K562 (cell line): ENCODE measurements at regions not wholly inside any gene's neighbourhood (a gene's known extent, or its start where the extent isn't known, plus 50 kb on each side); places are given as distances from the start of the nearest gene placed in this dataset.

Experiments
- ATAC-seq: fragments of 200-7000 bp; cut with Tn5 transposase; 3 replicates; pipeline ENCODE4 v1.9.1; 2020; ENCODE audit warnings: moderate library complexity
- BruUV-seq: library from RNA; stranded (reverse); fragments of 400-500 nt; replicated peaks from 2 replicates; lab custom pipeline; 2021; lab: Mats Ljungman, UMichigan
- CTCF ChIA-PET: fragments of 300-600 bp; formaldehyde crosslinking; extraction: SDS; loops from one replicate; lab custom pipeline; 2021; ENCODE audit warnings: low intra/inter-chr PET ratio; lab: Yijun Ruan, JAX
- POLR2A ChIA-PET: fragments of 300-600, 350-650 bp; sonication (Branson Sonifier 250); formaldehyde crosslinking; extraction: SDS; loops from one replicate; lab custom pipeline; 2021; ENCODE audit warnings: antibody characterized with exemption, inconsistent platforms; lab: Yijun Ruan, JAX
- DNase-seq, 4 experiments: peaks; one replicate each; pipeline versions ENCODE4 v3.0.0 to v3.0.0-alpha.2; 2011 to 2018; ENCODE audit warnings: low spot score in 3 of 4, mixed read lengths in 3 of 4; ENCODE audit errors: extremely low read depth in 1 of 4
- FAIRE-seq: peaks from 2 replicates; lab custom pipeline; 2011; peaks lifted over from hg19 to GRCh38; lab: Jason Lieb, UNC
- H2AFZ ChIP-seq: 2 replicates; pipeline ENCODE4 v1.6.0; 2011; ENCODE audit warnings: low read depth, low read length, control low read depth, inconsistent platforms
- H3K27ac ChIP-seq: fragments of 200-600 bp; 3 replicates; pipeline ENCODE4 v1.8.0; 2011; ENCODE audit warnings: low read depth, mild to moderate bottlenecking, control low read depth, inconsistent platforms, low read length, moderate library complexity, mixed read lengths; ENCODE audit errors: extremely low read depth
- H3K27me3 ChIP-seq, 2 experiments: fragments of 300-600 bp in 1 of 2; 2 replicates in 1 of 2; 3 replicates in 1 of 2; pipeline versions ENCODE4 v1.6.0 to v1.8.0; 2011; ENCODE audit warnings: inconsistent platforms in 2 of 2, low read length in 2 of 2, mild to moderate bottlenecking in 1 of 2, mixed read lengths in 1 of 2, moderate library complexity in 1 of 2; ENCODE audit not compliant: control insufficient read depth in 2 of 2, insufficient read depth in 2 of 2
- H3K36me3 ChIP-seq: fragments of 300-600 bp; 3 replicates; pipeline ENCODE4 v1.8.0; 2011; ENCODE audit warnings: mild to moderate bottlenecking, low read length, inconsistent platforms; ENCODE audit not compliant: control insufficient read depth, insufficient read depth
- H3K4me1 ChIP-seq, 2 experiments: fragments of 200-600 bp in 1 of 2; replicated peaks in 1 of 2; 2 replicates in 1 of 2; 3 replicates in 1 of 2; pipeline versions ENCODE4 v1.5.1 to v1.8.0; 2011; ENCODE audit warnings: inconsistent platforms in 2 of 2, low read length in 2 of 2, mild to moderate bottlenecking in 1 of 2, mixed read lengths in 1 of 2, moderate library complexity in 1 of 2; ENCODE audit not compliant: control insufficient read depth in 2 of 2, insufficient read depth in 2 of 2
- H3K4me2 ChIP-seq: 2 replicates; pipeline ENCODE4 v1.6.1; 2011; ENCODE audit warnings: low read length, control low read depth, inconsistent platforms, mixed read lengths; ENCODE audit not compliant: insufficient read depth
- H3K4me3 ChIP-seq: fragments of 200-600 bp; sonication (generic), shearing (Covaris generic); 2 replicates; pipeline ENCODE4 v1.5.1; 2016; ENCODE audit warnings: control low read depth, inconsistent platforms
- H3K79me2 ChIP-seq: fragments of 200-600 bp; 3 replicates; pipeline ENCODE4 v1.8.0; 2011; ENCODE audit warnings: low read length, inconsistent platforms; ENCODE audit not compliant: control insufficient read depth, insufficient read depth
- H3K9ac ChIP-seq, 2 experiments: 2 replicates each; pipeline versions ENCODE4 v1.6.0 to v1.6.1; 2011; ENCODE audit warnings: low read depth in 2 of 2, low read length in 2 of 2, control low read depth in 1 of 2, inconsistent platforms in 1 of 2, mild to moderate bottlenecking in 1 of 2, mixed read lengths in 1 of 2; ENCODE audit not compliant: insufficient read depth in 1 of 2
- H3K9me1 ChIP-seq: one replicate; pipeline ENCODE4 v1.6.0; 2011; ENCODE audit warnings: inconsistent platforms, mild to moderate bottlenecking, low read length, moderate library complexity; ENCODE audit not compliant: control insufficient read depth, insufficient read depth
- H3K9me3 ChIP-seq: replicated peaks from 2 replicates; pipeline ENCODE4 v1.5.1; 2011; ENCODE audit warnings: low read depth, low read length, inconsistent platforms; ENCODE audit not compliant: control insufficient read depth, insufficient read depth
- H4K20me1 ChIP-seq: replicated peaks from 2 replicates; pipeline ENCODE4 v1.6.1; 2011; ENCODE audit warnings: low read length, inconsistent platforms, mixed read lengths; ENCODE audit not compliant: control insufficient read depth, insufficient read depth
- CBX1 ChIP-seq: sonication (generic); IDR thresholded peaks from 2 replicates; pipeline ENCODE4 v1.6.1; 2016; ENCODE audit warnings: antibody characterized with exemption, low read depth, mild to moderate bottlenecking
- CBX5 ChIP-seq: IDR thresholded peaks from 2 replicates; pipeline ENCODE4 v1.6.1; 2014; ENCODE audit warnings: low read depth, borderline replicate concordance
- NRF1 ChIP-seq, 2 experiments: fragments of 450-650 bp; IDR thresholded peaks in 1 of 2; conservative IDR thresholded peaks in 1 of 2; 2 replicates each; pipeline ENCODE4 v1.6.1; 2014; ENCODE audit warnings: mild to moderate bottlenecking in 2 of 2
- PRDM10 ChIP-seq: fragments of 450-650 bp; IDR thresholded peaks from 2 replicates; pipeline ENCODE4 v1.6.1; 2018; ENCODE audit not compliant: partially characterized antibody
- RAD21 ChIP-seq, 2 experiments: fragments of 250-450 bp in 1 of 2; fragments of 450-650 bp in 1 of 2; sonication (Bioruptor Pico) in 1 of 2; formaldehyde crosslinking in 1 of 2; IDR thresholded peaks in 1 of 2; conservative IDR thresholded peaks in 1 of 2; 2 replicates each; pipeline versions ENCODE4 v1.4.0 to v1.8.0; 2020 to 2022; ENCODE audit warnings: mild to moderate bottlenecking in 2 of 2, moderate library complexity in 1 of 2
- REST ChIP-seq, 2 experiments: fragments of 450-650 bp; formaldehyde crosslinking in 1 of 2; IDR thresholded peaks; 2 replicates each; pipeline versions ENCODE4 v1.4.0 to v1.6.1; 2014 to 2020; ENCODE audit warnings: mild to moderate bottlenecking in 2 of 2, borderline replicate concordance in 1 of 2, low read depth in 1 of 2
- SMC3 ChIP-seq: conservative IDR thresholded peaks from 2 replicates; pipeline ENCODE4 v1.6.1; 2011; ENCODE audit warnings: low read depth, low read length, improper control_type of control experiment; ENCODE audit not compliant: insufficient read depth
- WGBS: fragments of 100-300 bp; shearing (Covaris generic); methylation state at CpG from one replicate; pipeline ENCODE4 v1.1.6; 2016; ENCODE audit warnings: low coverage, mixed read lengths; ENCODE audit not compliant: insufficient coverage; ENCODE audit errors: missing lambda C conversion rate; 5-methylcytosine and 5-hydroxymethylcytosine counted together
- in situ Hi-C: fragments of 300-500 bp; cut with MboI; formaldehyde crosslinking; loops from 4 replicates; pipeline ENCODE4 v1.15.0; 2018; ENCODE audit warnings: inconsistent platforms, mixed read lengths
- intact Hi-C: fragments of 100-400 bp; cut with micrococcal nuclease; formaldehyde crosslinking; loops from 2 replicates; pipeline ENCODE4 v1.14.2; 2022

GRCh38 chr16:51762081-51762996 lies 611.3 kb upstream of the SALL1 start:
- no peaks in the 10 kb centered on the region for H3K9me1 ChIP-seq
- no peaks in the 10 kb centered on the region for H4K20me1 ChIP-seq
- FAIRE-seq (peak; percentile 82), ATAC-seq (peak; percentile 99), DNase-seq (peak; percentile 65 to 73 (median 66))
- under 1% methylated on average over 20 of the region's 30 CpGs for WGBS
- no peaks in the 10 kb centered on the region for H3K9me3 ChIP-seq
- H3K79me2 ChIP-seq = no peaks in the 10 kb centered on the region
- H3K4me1 ChIP-seq = no peaks in the 10 kb centered on the region
- ChIA-PET POLR2A (no interaction called here), CTCF (interaction anchor here (0.6 kb wide), 1 partner anchor 463 kb away, joined by 3 read pairs; no protein-coding TSS in a partner anchor)
- H2AFZ ChIP-seq = no peak overlapping the region
- intact Hi-C loops = loop anchor here (10.0 kb wide), 1 partner anchor 1262 kb away; no protein-coding TSS in a partner anchor
- no peak overlapping the region for H3K4me2 ChIP-seq
- in situ Hi-C loops = no loop called here
- H3K9ac ChIP-seq = no peak overlapping the region
- no peak overlapping the region for H3K27ac ChIP-seq
- no peaks in the 10 kb centered on the region for H3K27me3 ChIP-seq
- no peaks in the 10 kb centered on the region for H3K36me3 ChIP-seq
- BruUV-seq = no TSS peak
- H3K4me3 ChIP-seq = no peak overlapping the region
- TF ChIP-seq RAD21 (CRISPR knock-in tag; conservative IDR thresholded peaks at IDR 0.05 in 1 of 2, IDR thresholded peaks at IDR 0.05 in 1 of 2) (peak; percentile 53 to 74), CBX1 (no peak), PRDM10 (no peak), NRF1 (conservative IDR thresholded peaks at IDR 0.05 in 1 of 2, IDR thresholded peaks at IDR 0.05 in 1 of 2) (no peak), REST (IDR thresholded peaks at IDR 0.05; ENCODE audit: borderline replicate concordance) (peak; percentile 44; the same call in 1 of the 2 replicates), REST (CRISPR knock-in tag; IDR thresholded peaks at IDR 0.05; ENCODE audit: low read depth) (no peak), CBX5 (no peak), SMC3 (peak; percentile 72)
